ENCODE measurements at regions not wholly inside any gene's neighbourhood (a gene's known extent, or its start where the extent isn't known, plus 50 kb on each side); places are given as distances from the start of the nearest gene placed in this dataset.
"Not testable (repeated sequence)": the region's sequence is repeated elsewhere in the genome, so short reads cannot be mapped to it uniquely, and the experiment has no call there.

DNA sequence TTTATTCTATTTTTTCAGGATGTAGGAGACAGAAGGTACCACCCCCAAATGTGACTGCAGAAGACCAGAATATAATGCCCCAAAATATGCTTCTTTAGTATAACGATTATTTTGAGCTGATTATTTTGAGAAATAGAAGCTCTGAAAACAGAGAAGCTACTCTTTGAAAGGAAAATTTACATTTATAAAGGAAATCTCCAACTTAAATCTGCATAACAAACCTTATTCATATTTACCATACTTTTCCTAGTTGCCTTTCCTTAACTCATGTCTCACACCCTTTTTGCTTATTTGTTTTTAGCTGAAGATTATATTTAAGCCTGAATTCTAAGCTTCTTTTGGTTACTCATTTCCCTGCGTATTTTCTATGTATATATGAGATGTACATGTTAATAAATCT, 127.1 kb upstream of the THSD7A start:
- H3K27ac Mint-ChIP-seq, result no peak overlapping the region
- no peaks in the 10 kb centered on the region for H3K36me3 Mint-ChIP-seq (ENCODE audit: low read depth)
- H3K4me3 Mint-ChIP-seq, result no peak overlapping the region
- no peaks in the 10 kb centered on the region for H3K9me3 Mint-ChIP-seq
- H3K27me3 Mint-ChIP-seq, result no peaks in the 10 kb centered on the region
- no peaks in the 10 kb centered on the region for H3K4me1 Mint-ChIP-seq (ENCODE audit: low read depth)

GRCh38 chr7:11960621-11961020, 128.6 kb upstream of the THSD7A start:
- no peaks in the 10 kb centered on the region for H3K4me1 Mint-ChIP-seq (ENCODE audit: low read depth)
- H3K27ac Mint-ChIP-seq, result no peak overlapping the region
- H3K9me3 Mint-ChIP-seq, result no peaks in the 10 kb centered on the region
- no peak overlapping the region for H3K4me3 Mint-ChIP-seq
- H3K36me3 Mint-ChIP-seq (ENCODE audit: low read depth), result no peaks in the 10 kb centered on the region
- no peaks in the 10 kb centered on the region for H3K27me3 Mint-ChIP-seq

DNA sequence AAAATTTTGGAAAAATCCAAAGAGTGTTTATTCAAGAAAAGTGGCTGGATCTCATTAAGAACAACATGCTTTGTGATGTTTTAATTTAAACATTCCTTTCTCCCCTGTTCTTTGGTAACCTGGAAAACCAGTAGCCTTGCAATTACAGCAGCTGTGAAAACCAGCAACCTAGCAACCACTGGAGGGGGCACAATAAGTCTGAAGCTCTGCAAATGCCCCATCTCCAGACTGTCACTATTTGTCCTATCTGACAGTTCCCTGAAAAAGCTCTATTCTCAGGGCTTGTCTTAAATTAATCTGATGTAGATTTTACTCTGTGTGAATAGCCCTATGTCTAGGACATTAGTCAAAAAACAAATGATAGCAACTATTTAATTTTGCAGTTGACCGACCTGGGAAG, 137.6 kb upstream of the THSD7A start:
- Mint-ChIP-seq H3K4me3 (no peak overlapping the region), H3K36me3 (ENCODE audit: low read depth) (no peaks in the 10 kb centered on the region), H3K4me1 (ENCODE audit: low read depth) (no peaks in the 10 kb centered on the region), H3K9me3 (peaks cover 9% of the 10 kb centered on the region), H3K27me3 (no peaks in the 10 kb centered on the region), H3K27ac (no peak overlapping the region)

DNA sequence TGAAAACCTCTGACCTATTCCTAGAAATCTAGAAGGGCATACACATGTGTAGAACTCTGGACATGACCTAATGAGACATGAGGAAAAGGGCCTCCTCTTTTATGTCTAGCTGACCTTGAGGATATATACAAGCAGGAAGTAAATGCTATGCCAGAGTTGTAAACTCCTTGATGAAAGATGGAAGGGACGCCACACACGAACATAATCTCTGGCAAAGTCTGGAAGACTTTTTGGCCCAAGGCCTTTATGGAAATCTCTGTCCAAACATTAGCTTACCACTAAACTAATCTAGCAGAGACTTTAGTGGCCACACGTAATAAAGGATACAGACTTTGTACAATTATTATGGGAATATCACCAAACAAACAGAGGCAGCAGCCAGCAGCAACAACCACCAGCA, 138.1 kb upstream of the THSD7A start:
- Mint-ChIP-seq H3K36me3 (ENCODE audit: low read depth) (no peaks in the 10 kb centered on the region), H3K9me3 (peaks cover 9% of the 10 kb centered on the region), H3K4me3 (no peak overlapping the region), H3K27ac (no peak overlapping the region), H3K4me1 (ENCODE audit: low read depth) (no peaks in the 10 kb centered on the region), H3K27me3 (no peaks in the 10 kb centered on the region)

- H3K4me1 Mint-ChIP-seq (ENCODE audit: low read depth), result no peaks in the 10 kb centered on the region
- no peaks in the 10 kb centered on the region for H3K36me3 Mint-ChIP-seq (ENCODE audit: low read depth)
- no peak overlapping the region for H3K27ac Mint-ChIP-seq
- no peaks in the 10 kb centered on the region for H3K27me3 Mint-ChIP-seq
- H3K4me3 Mint-ChIP-seq, result no peak overlapping the region
- peaks cover 15% of the 10 kb centered on the region for H3K9me3 Mint-ChIP-seq
Measured at GRCh38 chr7:11985376-11985775, 153.4 kb upstream of the THSD7A start.

DNA sequence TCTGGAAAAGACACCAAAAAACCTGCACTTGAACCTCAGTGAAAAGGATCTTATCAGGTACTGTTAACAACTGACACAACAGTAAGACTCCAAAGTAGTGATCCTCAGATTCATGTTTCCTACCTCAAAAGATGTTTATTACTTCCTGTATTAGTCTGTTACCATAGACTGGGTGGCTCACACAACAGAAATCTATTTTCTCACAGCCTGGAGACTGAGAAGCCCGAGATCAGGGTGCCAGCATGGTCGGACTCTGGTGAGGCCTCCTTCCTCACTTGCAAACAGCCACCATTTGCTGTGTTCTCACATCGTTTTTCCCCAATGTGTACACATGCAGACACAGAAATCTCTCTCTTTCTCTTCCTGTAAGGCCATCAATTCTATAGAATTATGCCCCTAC, 154.0 kb upstream of the THSD7A start:
- H3K9me3 Mint-ChIP-seq, result peaks cover 15% of the 10 kb centered on the region
- H3K27me3 Mint-ChIP-seq, result no peaks in the 10 kb centered on the region
- H3K27ac Mint-ChIP-seq, result no peak overlapping the region
- no peaks in the 10 kb centered on the region for H3K4me1 Mint-ChIP-seq (ENCODE audit: low read depth)
- no peaks in the 10 kb centered on the region for H3K36me3 Mint-ChIP-seq (ENCODE audit: low read depth)
- no peak overlapping the region for H3K4me3 Mint-ChIP-seq

GRCh38 chr7:11988186-11988585, 156.2 kb upstream of the THSD7A start:
- no peaks in the 10 kb centered on the region for H3K36me3 Mint-ChIP-seq (ENCODE audit: low read depth)
- no peaks in the 10 kb centered on the region for H3K27me3 Mint-ChIP-seq
- H3K9me3 Mint-ChIP-seq, result peaks cover 7% of the 10 kb centered on the region
- no peak overlapping the region for H3K27ac Mint-ChIP-seq
- H3K4me1 Mint-ChIP-seq (ENCODE audit: low read depth), result no peaks in the 10 kb centered on the region
- H3K4me3 Mint-ChIP-seq, result no peak overlapping the region

- Mint-ChIP-seq H3K27me3 (no peaks in the 10 kb centered on the region), H3K36me3 (ENCODE audit: low read depth) (no peaks in the 10 kb centered on the region), H3K27ac (no peak overlapping the region), H3K4me1 (ENCODE audit: low read depth) (no peaks in the 10 kb centered on the region), H3K9me3 (peaks cover 7% of the 10 kb centered on the region), H3K4me3 (no peak overlapping the region)
Measured at GRCh38 chr7:12002428-12002827, 170.4 kb upstream of the THSD7A start.

- Mint-ChIP-seq H3K4me3 (no peak overlapping the region), H3K27me3 (no peaks in the 10 kb centered on the region), H3K36me3 (ENCODE audit: low read depth) (no peaks in the 10 kb centered on the region), H3K27ac (no peak overlapping the region), H3K9me3 (no peaks in the 10 kb centered on the region), H3K4me1 (ENCODE audit: low read depth) (no peaks in the 10 kb centered on the region)
Measured at GRCh38 chr7:12004581-12004980, 172.6 kb upstream of the THSD7A start.

- Mint-ChIP-seq H3K27ac (no peak overlapping the region), H3K27me3 (no peaks in the 10 kb centered on the region), H3K36me3 (ENCODE audit: low read depth) (no peaks in the 10 kb centered on the region), H3K9me3 (no peaks in the 10 kb centered on the region), H3K4me1 (ENCODE audit: low read depth) (no peaks in the 10 kb centered on the region), H3K4me3 (no peak overlapping the region)
Measured at GRCh38 chr7:12007576-12007975, 175.6 kb upstream of the THSD7A start.

GRCh38 chr7:12013983-12014382, 182.0 kb upstream of the THSD7A start:
- H3K9me3 Mint-ChIP-seq, result no peaks in the 10 kb centered on the region
- no peaks in the 10 kb centered on the region for H3K27me3 Mint-ChIP-seq
- no peaks in the 10 kb centered on the region for H3K4me1 Mint-ChIP-seq (ENCODE audit: low read depth)
- H3K27ac Mint-ChIP-seq, result no peak overlapping the region
- H3K36me3 Mint-ChIP-seq (ENCODE audit: low read depth), result no peaks in the 10 kb centered on the region
- no peak overlapping the region for H3K4me3 Mint-ChIP-seq

GRCh38 chr7:12016439-12016838, 184.4 kb upstream of the THSD7A start:
- Mint-ChIP-seq H3K4me3 (no peak overlapping the region), H3K9me3 (no peaks in the 10 kb centered on the region), H3K4me1 (ENCODE audit: low read depth) (no peaks in the 10 kb centered on the region), H3K27ac (no peak overlapping the region), H3K36me3 (ENCODE audit: low read depth) (no peaks in the 10 kb centered on the region), H3K27me3 (no peaks in the 10 kb centered on the region)

DNA sequence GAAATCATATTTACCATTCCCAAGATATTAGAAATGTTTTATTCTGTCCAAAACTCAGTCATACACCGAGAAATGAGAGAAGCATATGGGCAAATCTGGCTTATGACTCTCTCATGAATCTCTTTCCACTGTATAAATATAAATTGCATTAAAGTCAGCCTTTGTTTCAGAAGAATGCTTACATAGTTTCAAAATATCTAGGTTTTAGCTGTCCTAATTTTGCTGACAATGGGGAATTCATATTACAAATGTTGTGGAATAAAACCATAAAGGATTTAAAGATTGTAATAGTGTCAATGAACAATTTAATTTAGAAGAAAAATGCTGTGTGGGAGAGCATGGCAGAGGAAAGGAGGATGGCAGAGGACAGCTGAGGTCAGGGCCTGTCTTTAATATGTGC, 185.0 kb upstream of the THSD7A start:
- no peaks in the 10 kb centered on the region for H3K4me1 Mint-ChIP-seq (ENCODE audit: low read depth)
- no peaks in the 10 kb centered on the region for H3K9me3 Mint-ChIP-seq
- no peak overlapping the region for H3K27ac Mint-ChIP-seq
- no peak overlapping the region for H3K4me3 Mint-ChIP-seq
- no peaks in the 10 kb centered on the region for H3K27me3 Mint-ChIP-seq
- H3K36me3 Mint-ChIP-seq (ENCODE audit: low read depth), result no peaks in the 10 kb centered on the region

- not testable (repeated sequence) for H3K36me3 Mint-ChIP-seq (ENCODE audit: low read depth); H3K9me3 Mint-ChIP-seq; H3K27ac Mint-ChIP-seq; H3K4me3 Mint-ChIP-seq; H3K4me1 Mint-ChIP-seq (ENCODE audit: low read depth); H3K27me3 Mint-ChIP-seq
Measured at GRCh38 chr7:12022011-12022410, 189.1 kb upstream of the TMEM106B start.

DNA sequence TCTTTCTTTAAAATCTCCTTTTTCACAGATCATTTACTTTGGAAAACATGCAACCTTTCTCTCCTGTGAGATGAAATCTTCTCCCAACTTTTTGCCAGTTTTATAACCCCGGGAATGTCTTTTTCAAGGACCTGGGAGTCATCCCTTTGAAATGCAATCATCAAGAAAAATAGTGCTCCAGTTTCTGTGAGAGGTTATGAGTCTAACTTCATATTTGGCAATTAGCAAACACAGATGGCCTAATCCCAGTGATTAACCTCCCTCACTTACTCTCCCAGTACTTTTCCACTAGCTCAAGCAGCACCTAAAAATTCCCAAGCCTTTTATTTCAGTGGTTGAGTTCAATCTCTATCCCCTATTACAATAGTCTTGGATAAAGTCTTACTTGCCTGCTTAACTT, 185.8 kb upstream of the TMEM106B start:
- Mint-ChIP-seq H3K4me1 (ENCODE audit: low read depth) (no peaks in the 10 kb centered on the region), H3K4me3 (no peak overlapping the region), H3K36me3 (ENCODE audit: low read depth) (no peaks in the 10 kb centered on the region), H3K27me3 (peaks cover 4% of the 10 kb centered on the region), H3K9me3 (no peaks in the 10 kb centered on the region), H3K27ac (no peak overlapping the region)

DNA sequence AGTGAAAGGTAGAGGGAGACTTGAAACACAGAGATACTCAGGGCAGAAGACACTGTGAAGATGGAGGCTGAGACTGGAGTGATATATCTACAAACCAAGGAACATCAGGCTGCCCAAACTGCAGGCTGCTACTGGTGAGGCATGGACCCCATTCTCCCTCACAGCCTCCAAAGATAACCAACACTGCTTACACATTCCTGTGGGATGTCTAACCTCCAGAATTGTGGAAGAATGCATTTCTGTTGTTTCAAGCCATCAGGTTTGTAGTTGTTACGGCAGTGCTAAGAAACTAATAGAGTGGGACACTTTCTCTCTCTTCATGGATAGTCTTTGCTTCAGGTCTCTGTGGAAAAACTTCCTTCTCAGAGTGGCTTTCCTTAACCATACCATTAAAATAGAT, 182.6 kb upstream of the TMEM106B start:
- Mint-ChIP-seq H3K27me3 (peaks cover 11% of the 10 kb centered on the region), H3K36me3 (ENCODE audit: low read depth) (no peaks in the 10 kb centered on the region), H3K9me3 (no peaks in the 10 kb centered on the region), H3K27ac (no peak overlapping the region), H3K4me1 (ENCODE audit: low read depth) (no peaks in the 10 kb centered on the region), H3K4me3 (no peak overlapping the region)

DNA sequence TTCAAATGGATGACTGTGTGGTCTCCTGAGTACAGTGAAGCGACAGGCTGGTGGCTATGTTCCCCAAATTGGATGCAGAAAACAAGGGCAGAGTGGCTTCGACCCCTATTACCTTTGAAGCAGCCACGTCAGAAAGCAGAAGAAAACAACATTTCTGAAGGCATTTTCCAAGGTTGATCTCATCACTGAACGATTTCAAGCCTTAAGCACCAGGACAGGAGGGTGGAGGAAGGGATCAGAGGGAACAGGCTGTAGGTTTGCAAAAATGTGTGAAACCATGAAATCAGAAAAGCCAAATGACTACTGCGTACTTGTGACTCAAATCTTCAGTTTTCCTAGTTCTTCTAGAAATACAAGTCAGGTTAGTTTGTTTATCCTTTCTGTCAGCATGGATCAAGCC, 181.0 kb upstream of the TMEM106B start:
- Mint-ChIP-seq H3K4me3 (no peak overlapping the region), H3K36me3 (ENCODE audit: low read depth) (no peaks in the 10 kb centered on the region), H3K4me1 (ENCODE audit: low read depth) (no peaks in the 10 kb centered on the region), H3K27me3 (peaks cover 19% of the 10 kb centered on the region), H3K9me3 (no peaks in the 10 kb centered on the region), H3K27ac (no peak overlapping the region)
